ENCODE measurements at regions not wholly inside any gene's neighbourhood (a gene's known extent, or its start where the extent isn't known, plus 50 kb on each side); places are given as distances from the start of the nearest gene placed in this dataset.

GRCh38 chr22:27153386-27153785, 496.0 kb downstream of the MIAT start:
- no peak overlapping the region for H2BK12ac ChIP-seq (ENCODE audit: insufficient read length, low read depth, low read length)

More at GRCh38 chr22:27153386-27153785, 496.0 kb downstream of the MIAT start:
- H2BK20ac ChIP-seq (ENCODE audit: low read depth, low read length, poor library complexity, severe bottlenecking): no peak overlapping the region
- H2AFZ ChIP-seq (ENCODE audit: low read length): no peak overlapping the region
- no peak overlapping the region for H4K8ac ChIP-seq (replicated peaks; ENCODE audit: insufficient read length, low read depth, low read length)
- no peak overlapping the region for H3T11ph ChIP-seq (ENCODE audit: low read length)
- H3K56ac ChIP-seq (ENCODE audit: insufficient read length, low read depth, low read length): no peak overlapping the region
- H3K27me3 Mint-ChIP-seq (ENCODE audit: low read depth): peaks cover 1% of the 10 kb centered on the region
- no peaks in the 10 kb centered on the region for H3K79me1 ChIP-seq (ENCODE audit: insufficient read depth, low read depth, low read length, poor library complexity, severe bottlenecking)
- no peak overlapping the region for H4K91ac ChIP-seq (ENCODE audit: insufficient read length, low read depth, low read length)
- no peak overlapping the region for H2BK15ac ChIP-seq (ENCODE audit: low read depth, low read length)
- H3K18ac ChIP-seq (ENCODE audit: insufficient read length, low read depth, low read length): no peak overlapping the region
- WGBS (ENCODE audit: extremely low coverage, insufficient read length, low lambda C conversion rate): no CpG with 5 or more reads among the region's 4 CpGs
- H3K27ac ChIP-seq (ENCODE audit: insufficient read length, low read depth, low read length): no peak overlapping the region
- H3K4me3 Mint-ChIP-seq: no peak overlapping the region
- no peak overlapping the region for H3K9ac ChIP-seq (ENCODE audit: extremely low read depth, insufficient read length, low read length)
- H2BK120ac ChIP-seq (ENCODE audit: low read depth, low read length, poor library complexity, severe bottlenecking): no peak overlapping the region
- no peak overlapping the region for H4K5ac ChIP-seq (ENCODE audit: insufficient read length, low read depth, low read length)
- H3K79me2 ChIP-seq (ENCODE audit: insufficient read depth, low read length): no peaks in the 10 kb centered on the region
- no peak overlapping the region for H3K14ac ChIP-seq (ENCODE audit: insufficient read depth, low read length)
- no peak for DNase-seq
- H3K4me1 Mint-ChIP-seq: peaks cover 0 to 15% of the 10 kb centered on the region in 2 experiments; a peak in 2 of 4 replicates
- H3K9me3 ChIP-seq (ENCODE audit: control insufficient read depth, low read depth, low read length): no peaks in the 10 kb centered on the region
- no peak overlapping the region for H2BK5ac ChIP-seq (ENCODE audit: insufficient read length, low read length)
- TF ChIP-seq CTCF (conservative IDR thresholded peaks at IDR 0.05): no peak
- no peak overlapping the region for H3K23ac ChIP-seq (ENCODE audit: insufficient read length, low read depth, low read length)
- H3K9me3 Mint-ChIP-seq: peaks cover 3% of the 10 kb centered on the region in 2 experiments; a peak in 2 of 5 replicates
- no peak overlapping the region for H2AK5ac ChIP-seq (ENCODE audit: insufficient read length, low read length)
- no peaks in the 10 kb centered on the region for H3K23me2 ChIP-seq (ENCODE audit: insufficient read length, low read depth, low read length, poor library complexity, severe bottlenecking)
- no peaks in the 10 kb centered on the region for H4K20me1 ChIP-seq (ENCODE audit: control insufficient read depth, insufficient read depth, insufficient read length)
- H3K4me2 ChIP-seq (ENCODE audit: insufficient read depth, insufficient read length, low read length): no peak overlapping the region
- H3K4me1 ChIP-seq (ENCODE audit: insufficient read depth, low read length): no peaks in the 10 kb centered on the region
- no peaks in the 10 kb centered on the region; a peak in 1 of 7 replicates for H3K36me3 Mint-ChIP-seq (ENCODE audit: insufficient read depth in 1 of 3, low read depth in 3 of 3)
- H3K4ac ChIP-seq (ENCODE audit: low read depth, low read length): no peak overlapping the region
- no peak overlapping the region for H3K27ac Mint-ChIP-seq
- H3K27me3 ChIP-seq (ENCODE audit: insufficient read depth, low read length): no peaks in the 10 kb centered on the region
